GM23338 (cell line): ENCODE measurements at regions not wholly inside any gene's neighbourhood (a gene's known extent, or its start where the extent isn't known, plus 50 kb on each side); places are given as distances from the start of the nearest gene placed in this dataset.

Experiments used
- ATAC-seq: fragments of 200-7000 bp; cut with Tn5 transposase; 3 replicates; pipeline ENCODE4 v1.9.1; 2020
- DNase-seq: peaks from one replicate; pipeline ENCODE4 v3.0.0-alpha.2; 2015; ENCODE audit warnings: low spot score
- H2AFZ ChIP-seq: fragments of 200-600 bp; sonication (generic); 2 replicates; pipeline ENCODE4 v1.8.0; 2016; ENCODE audit warnings: antibody characterized with exemption, mild to moderate bottlenecking, moderate library complexity
- H3F3A ChIP-seq: fragments of 200-600 bp; sonication (generic); replicated peaks from 2 replicates; pipeline ENCODE4 v1.8.0; 2017; ENCODE audit warnings: antibody characterized with exemption, mixed run types, low read depth
- H3K27ac ChIP-seq: fragments of 200-600 bp; sonication (generic); 2 replicates; pipeline ENCODE4 v1.6.1; 2016; ENCODE audit warnings: low read depth
- H3K27me3 ChIP-seq: fragments of 200-600 bp; sonication (generic); 2 replicates; pipeline ENCODE4 v1.8.0; 2016; ENCODE audit warnings: mild to moderate bottlenecking, mixed run types, moderate library complexity; ENCODE audit not compliant: insufficient read depth
- H3K36me3 ChIP-seq: fragments of 200-600 bp; sonication (generic); 2 replicates; pipeline ENCODE4 v1.8.0; 2016; ENCODE audit warnings: mild to moderate bottlenecking; ENCODE audit not compliant: insufficient read depth
- H3K4me1 ChIP-seq: fragments of 200-600 bp; sonication (generic); 2 replicates; pipeline ENCODE4 v1.8.0; 2016; ENCODE audit warnings: mild to moderate bottlenecking, moderate library complexity; ENCODE audit not compliant: insufficient read depth
- H3K4me2 ChIP-seq: fragments of 200-600 bp; sonication (generic); 2 replicates; pipeline ENCODE4 v1.7.1; 2017; ENCODE audit warnings: mixed run types
- H3K4me3 ChIP-seq: fragments of 200-600 bp; sonication (generic); 2 replicates; pipeline ENCODE4 v1.6.1; 2016; ENCODE audit warnings: mixed run types
- H3K79me2 ChIP-seq: fragments of 200-600 bp; sonication (generic); replicated peaks from 2 replicates; pipeline ENCODE4 v1.8.0; 2017; ENCODE audit warnings: mild to moderate bottlenecking; ENCODE audit not compliant: insufficient read depth
- H3K9me2 ChIP-seq: fragments of 200-600 bp; sonication (generic); 2 replicates; pipeline ENCODE4 v1.8.0; 2017; ENCODE audit not compliant: insufficient read depth
- H4K20me1 ChIP-seq: fragments of 200-600 bp; sonication (generic); replicated peaks from 2 replicates; pipeline ENCODE4 v1.8.0; 2017; ENCODE audit warnings: mild to moderate bottlenecking; ENCODE audit not compliant: insufficient read depth
- H3K27ac Mint-ChIP-seq: 2 replicates; pipeline ENCODE4 v1.8.0; 2020; ENCODE audit warnings: inconsistent platforms, mild to moderate bottlenecking, moderate library complexity, mixed read lengths
- H3K27me3 Mint-ChIP-seq: 3 replicates; pipeline ENCODE4 v1.8.0; 2022; ENCODE audit warnings: low read depth, mild to moderate bottlenecking, moderate library complexity, mixed read lengths, inconsistent platforms; ENCODE audit not compliant: insufficient read depth, poor library complexity
- H3K36me3 Mint-ChIP-seq: 3 replicates; pipeline ENCODE4 v1.8.0; 2021; ENCODE audit warnings: low read depth, mild to moderate bottlenecking, inconsistent platforms, moderate library complexity, mixed read lengths
- H3K4me1 Mint-ChIP-seq: 3 replicates; pipeline ENCODE4 v1.8.0; 2020; ENCODE audit warnings: mild to moderate bottlenecking, inconsistent platforms, mixed read lengths
- H3K4me3 Mint-ChIP-seq: 3 replicates; pipeline ENCODE4 v1.8.0; 2021; ENCODE audit warnings: moderate library complexity, mild to moderate bottlenecking, inconsistent platforms, mixed read lengths
- H3K9me3 Mint-ChIP-seq: 3 replicates; pipeline ENCODE4 v1.8.0; 2020; ENCODE audit warnings: moderate library complexity, mild to moderate bottlenecking, inconsistent platforms, mixed read lengths
- CREB1 ChIP-seq: fragments of 250-450 bp; sonication (Bioruptor Pico); IDR thresholded peaks from 2 replicates; pipeline ENCODE4 v1.5.0; 2020; ENCODE audit warnings: low read depth, mild to moderate bottlenecking, moderate library complexity
- ETS1 ChIP-seq: IDR thresholded peaks from 2 replicates; pipeline ENCODE4 v1.6.1; 2016; ENCODE audit warnings: antibody characterized with exemption
- EZH2 ChIP-seq: fragments of 200-600 bp; sonication (generic); IDR thresholded peaks from one replicate; pipeline ENCODE4 v1.8.0; 2017; ENCODE audit warnings: antibody characterized with exemption, mild to moderate bottlenecking, low read depth; ENCODE audit not compliant: unreplicated experiment
- EZH2phosphoT487 ChIP-seq: fragments of 200-600 bp; sonication (generic); IDR thresholded peaks from one replicate; pipeline ENCODE4 v1.8.1; 2018; ENCODE audit warnings: antibody characterized with exemption; ENCODE audit not compliant: unreplicated experiment
- NANOG ChIP-seq: IDR thresholded peaks from 2 replicates; pipeline ENCODE4 v1.6.1; 2016; ENCODE audit warnings: antibody characterized with exemption, borderline replicate concordance
- POLR2AphosphoS5 ChIP-seq: IDR thresholded peaks from 2 replicates; pipeline ENCODE4 v1.6.1; 2016; ENCODE audit warnings: antibody characterized with exemption, low read depth
- REST ChIP-seq: IDR thresholded peaks from one replicate; pipeline ENCODE4 v1.6.1; 2018; ENCODE audit warnings: antibody characterized with exemption; ENCODE audit not compliant: unreplicated experiment

DNA sequence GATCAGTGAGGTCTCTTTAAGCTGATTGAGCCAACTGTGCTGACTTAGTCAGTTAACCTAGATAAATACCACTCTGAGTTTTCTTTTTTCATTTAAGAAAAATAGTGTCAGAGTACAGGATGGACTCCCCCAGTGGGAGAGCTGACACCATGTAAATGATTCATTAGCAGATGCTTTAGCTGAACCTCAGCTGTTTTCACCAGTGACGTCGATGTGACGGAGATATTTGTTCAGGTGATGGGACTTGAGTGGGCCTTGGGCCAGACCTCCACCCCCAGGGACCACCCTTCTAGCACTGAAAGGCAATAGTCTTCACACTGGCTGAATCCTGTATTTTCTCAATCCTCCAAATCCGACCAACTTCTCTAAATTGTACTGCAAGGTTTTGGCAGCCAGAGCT, 196.1 kb downstream of the GAS1 start (continued):
- TF ChIP-seq ETS1: no peak
- TF ChIP-seq POLR2AphosphoS5: no peak
- no peak for TF ChIP-seq CREB1 (CRISPR knock-in tag)

DNA sequence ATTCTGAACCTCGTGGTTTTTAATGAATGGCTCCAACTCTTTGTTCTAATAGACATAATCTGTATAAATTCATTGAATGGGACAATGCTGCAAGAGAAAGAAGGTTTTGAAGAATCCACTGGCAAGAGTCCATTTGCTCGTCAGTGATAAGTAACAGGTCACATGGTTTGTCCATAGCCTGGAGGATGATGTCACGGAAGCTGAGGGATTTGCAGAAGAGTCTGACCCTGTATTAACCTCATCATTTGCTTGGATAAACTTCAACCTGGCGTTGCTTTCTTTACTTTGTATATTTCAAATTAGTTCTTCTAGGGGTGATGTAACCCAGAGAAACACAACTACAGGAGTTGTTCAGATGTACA, 197.4 kb downstream of the GAS1 start:
- Histone ChIP-seq H3K4me1 (no peaks in the 10 kb centered on the region), H4K20me1 (no peaks in the 10 kb centered on the region), H3K79me2 (no peaks in the 10 kb centered on the region), H3K36me3 (no peaks in the 10 kb centered on the region), H3F3A (no peaks in the 10 kb centered on the region), H2AFZ (no peak overlapping the region), H3K4me2 (no peak overlapping the region), H3K9me2 (peaks cover 9% of the 10 kb centered on the region; the same call in 1 of the 2 replicates), H3K27ac (no peak overlapping the region), H3K27me3 (no peaks in the 10 kb centered on the region), H3K4me3 (no peak overlapping the region)
- ATAC-seq (no peak), DNase-seq (no peak)
- Mint-ChIP-seq H3K27me3 (peaks cover 3% of the 10 kb centered on the region), H3K27ac (no peak overlapping the region), H3K9me3 (no peaks in the 10 kb centered on the region), H3K4me1 (no peaks in the 10 kb centered on the region), H3K4me3 (no peak overlapping the region), H3K36me3 (no peaks in the 10 kb centered on the region; the same call in 2 of the 3 replicates)
- TF ChIP-seq REST (no peak), EZH2 (no peak), CREB1 (CRISPR knock-in tag) (no peak), NANOG (no peak), EZH2phosphoT487 (no peak), ETS1 (no peak)
